Dedifferentiated amniotic fluid mesenchymal stem cell (primary cell): ENCODE measurements at regions not wholly inside any gene's neighbourhood (a gene's known extent, or its start where the extent isn't known, plus 50 kb on each side); places are given as distances from the start of the nearest gene placed in this dataset.

Experiments used
- DNase-seq: peaks from one replicate; pipeline ENCODE4 v3.0.0-alpha.2; 2016; ENCODE audit errors: extremely low spot score

- DNase-seq = no peak
Observed at GRCh38 chr1:115577513-115577912, 64.3 kb upstream of the VANGL1 start.

- no peak for DNase-seq
Observed at GRCh38 chr1:115575661-115576060, 66.1 kb upstream of the VANGL1 start.

- no peak for DNase-seq
Observed at GRCh38 chr1:115572710-115573109, 69.1 kb upstream of the VANGL1 start.

- no peak for DNase-seq
Observed at GRCh38 chr1:115567431-115567830, 74.3 kb upstream of the VANGL1 start.

GRCh38 chr1:115565791-115566190 is 76.0 kb upstream of the VANGL1 start:
- DNase-seq = no peak

GRCh38 chr1:115565353-115565752 is 76.4 kb upstream of the VANGL1 start:
- no peak for DNase-seq

GRCh38 chr1:115564201-115564600 is 77.6 kb upstream of the VANGL1 start:
- DNase-seq = no peak

GRCh38 chr1:115560027-115560426 is 81.7 kb upstream of the VANGL1 start:
- no peak for DNase-seq

GRCh38 chr1:115558275-115558674 is 83.5 kb upstream of the VANGL1 start:
- no peak for DNase-seq

- no peak for DNase-seq
Observed at GRCh38 chr1:115557715-115558114, 84.1 kb upstream of the VANGL1 start.

- DNase-seq = no peak
Observed at GRCh38 chr1:115556236-115556635, 85.5 kb upstream of the VANGL1 start.

GRCh38 chr1:115555446-115555845 is 86.3 kb upstream of the VANGL1 start:
- no peak for DNase-seq

GRCh38 chr1:115547696-115548095 is 94.1 kb upstream of the VANGL1 start:
- DNase-seq = no peak

- DNase-seq = no peak
Observed at GRCh38 chr1:115546846-115547245, 94.9 kb upstream of the VANGL1 start.

GRCh38 chr1:115545791-115546733 is 95.7 kb upstream of the VANGL1 start:
- DNase-seq = peak; percentile 91

- DNase-seq = no peak
Observed at GRCh38 chr1:115545096-115545720, 96.6 kb upstream of the VANGL1 start.

- no peak for DNase-seq
Observed at GRCh38 chr1:115544131-115544530, 97.6 kb upstream of the VANGL1 start.

- no peak for DNase-seq
Observed at GRCh38 chr1:115543247-115543646, 98.5 kb upstream of the VANGL1 start.

GRCh38 chr1:115539736-115540135 is 102.0 kb upstream of the VANGL1 start:
- DNase-seq = no peak

GRCh38 chr1:115539061-115539460 is 102.7 kb upstream of the VANGL1 start:
- DNase-seq = no peak

GRCh38 chr1:115538579-115538978 is 103.2 kb upstream of the VANGL1 start:
- DNase-seq = no peak

- DNase-seq = no peak
Observed at GRCh38 chr1:115537415-115537814, 104.4 kb upstream of the VANGL1 start.

- no peak for DNase-seq
Observed at GRCh38 chr1:115536279-115536816, 105.4 kb upstream of the VANGL1 start.
